ENCODE measurements at regions not wholly inside any gene's neighbourhood (a gene's known extent, or its start where the extent isn't known, plus 50 kb on each side); places are given as distances from the start of the nearest gene placed in this dataset.

DNA sequence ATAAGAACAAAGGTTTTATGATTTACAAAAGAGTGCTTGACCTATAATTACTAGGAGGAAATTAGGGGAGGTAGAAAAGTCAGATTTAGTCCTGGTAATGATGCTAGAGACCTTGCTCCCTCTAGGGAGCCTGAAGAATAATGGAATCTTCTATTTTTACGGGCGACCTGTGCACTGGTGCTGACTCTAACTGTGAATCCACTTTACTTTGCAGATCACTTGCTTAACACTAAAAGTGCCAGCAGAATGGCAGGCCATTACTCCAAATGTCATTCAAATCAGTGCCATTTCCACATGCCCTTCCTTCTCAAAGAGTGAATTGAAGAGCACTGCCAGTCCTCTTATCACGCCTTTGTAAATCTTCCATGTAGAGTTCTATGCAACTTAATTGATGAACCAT is 359.4 kb upstream of the ARRDC3 start:
- Histone ChIP-seq H3K9me3 (no peaks in the 10 kb centered on the region), H3K36me3 (ENCODE audit: low read depth) (no peaks in the 10 kb centered on the region), H3K4me1 (ENCODE audit: low read depth) (no peaks in the 10 kb centered on the region), H3K4me3 (no peak overlapping the region)
- ATAC-seq (no peak), DNase-seq (no peak)
- TF ChIP-seq, protein P1, sequence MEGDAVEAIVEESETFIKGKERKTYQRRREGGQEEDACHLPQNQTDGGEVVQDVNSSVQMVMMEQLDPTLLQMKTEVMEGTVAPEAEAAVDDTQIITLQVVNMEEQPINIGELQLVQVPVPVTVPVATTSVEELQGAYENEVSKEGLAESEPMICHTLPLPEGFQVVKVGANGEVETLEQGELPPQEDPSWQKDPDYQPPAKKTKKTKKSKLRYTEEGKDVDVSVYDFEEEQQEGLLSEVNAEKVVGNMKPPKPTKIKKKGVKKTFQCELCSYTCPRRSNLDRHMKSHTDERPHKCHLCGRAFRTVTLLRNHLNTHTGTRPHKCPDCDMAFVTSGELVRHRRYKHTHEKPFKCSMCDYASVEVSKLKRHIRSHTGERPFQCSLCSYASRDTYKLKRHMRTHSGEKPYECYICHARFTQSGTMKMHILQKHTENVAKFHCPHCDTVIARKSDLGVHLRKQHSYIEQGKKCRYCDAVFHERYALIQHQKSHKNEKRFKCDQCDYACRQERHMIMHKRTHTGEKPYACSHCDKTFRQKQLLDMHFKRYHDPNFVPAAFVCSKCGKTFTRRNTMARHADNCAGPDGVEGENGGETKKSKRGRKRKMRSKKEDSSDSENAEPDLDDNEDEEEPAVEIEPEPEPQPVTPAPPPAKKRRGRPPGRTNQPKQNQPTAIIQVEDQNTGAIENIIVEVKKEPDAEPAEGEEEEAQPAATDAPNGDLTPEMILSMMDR (IDR thresholded peaks at IDR 0.05) = no peak
- intact Hi-C loops (cut with DNase I, micrococcal nuclease) = no loop called here

GRCh38 chr5:91741764-91742505 is 358.8 kb upstream of the ARRDC3 start:
- no peaks in the 10 kb centered on the region for H3K36me3 ChIP-seq (ENCODE audit: low read depth)
- intact Hi-C loops (cut with DNase I, micrococcal nuclease) = no loop called here
- no peaks in the 10 kb centered on the region for H3K9me3 ChIP-seq
- TF ChIP-seq, protein P1 (IDR thresholded peaks at IDR 0.05) = no peak
- no peak for DNase-seq
- no peak for ATAC-seq
- H3K4me1 ChIP-seq (ENCODE audit: low read depth) = no peaks in the 10 kb centered on the region
- H3K4me3 ChIP-seq = no peak overlapping the region

DNA sequence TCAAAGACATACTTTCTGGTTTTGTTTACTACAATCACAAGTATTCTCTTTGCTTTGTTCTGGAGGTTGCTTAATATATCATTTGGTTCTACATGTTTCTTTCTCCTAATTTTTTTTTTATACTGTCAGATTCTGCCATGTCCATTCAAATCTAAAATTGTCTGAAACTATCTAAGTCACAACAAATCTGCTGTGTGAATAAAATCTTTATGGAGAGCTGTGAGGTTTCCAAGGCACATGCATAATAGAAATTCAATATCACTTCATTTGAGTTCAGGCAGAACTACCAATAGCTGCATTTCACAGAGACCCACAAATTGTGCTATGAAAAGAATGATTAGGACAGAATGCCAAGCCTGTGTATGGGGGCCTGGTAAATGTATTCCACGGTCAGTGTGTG is 346.9 kb upstream of the ARRDC3 start:
- Histone ChIP-seq H3K9me3 (no peaks in the 10 kb centered on the region), H3K4me3 (no peak overlapping the region), H3K4me1 (ENCODE audit: low read depth) (no peaks in the 10 kb centered on the region), H3K36me3 (ENCODE audit: low read depth) (no peaks in the 10 kb centered on the region)
- TF ChIP-seq, protein P1 (IDR thresholded peaks at IDR 0.05) = no peak
- intact Hi-C loops (cut with DNase I, micrococcal nuclease) = no loop called here
- no peak for ATAC-seq
- DNase-seq = no peak

DNA sequence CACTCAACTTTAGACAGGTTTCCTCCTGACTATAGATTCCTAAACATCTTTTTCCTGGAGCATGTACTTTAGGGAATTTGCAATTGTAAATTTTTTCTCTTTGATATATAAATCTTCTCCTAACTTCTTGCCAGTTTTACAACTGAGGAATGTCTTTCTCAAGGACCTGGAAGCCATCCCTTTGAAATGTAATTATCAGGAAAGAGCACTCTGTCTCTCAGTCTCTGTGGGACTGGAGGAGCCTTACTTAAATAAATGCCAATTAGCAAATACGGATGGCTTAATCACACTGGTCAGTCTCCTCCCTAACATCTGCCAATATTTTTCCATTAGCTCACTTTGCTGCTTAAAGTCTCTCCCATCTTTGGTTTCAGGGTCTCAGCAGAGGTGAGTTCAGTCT is 344.3 kb upstream of the ARRDC3 start:
- H3K4me1 ChIP-seq (ENCODE audit: low read depth) = no peaks in the 10 kb centered on the region
- ATAC-seq (no peak), DNase-seq (no peak)
- no peaks in the 10 kb centered on the region for H3K36me3 ChIP-seq (ENCODE audit: low read depth)
- no peak overlapping the region for H3K4me3 ChIP-seq
- intact Hi-C loops (cut with DNase I, micrococcal nuclease) = no loop called here
- no peaks in the 10 kb centered on the region for H3K9me3 ChIP-seq
- TF ChIP-seq, protein P1 (IDR thresholded peaks at IDR 0.05) = no peak

GRCh38 chr5:91722736-91723467 is 339.8 kb upstream of the ARRDC3 start:
- Histone ChIP-seq H3K4me3 (no peak overlapping the region), H3K9me3 (no peaks in the 10 kb centered on the region), H3K4me1 (ENCODE audit: low read depth) (no peaks in the 10 kb centered on the region), H3K36me3 (ENCODE audit: low read depth) (no peaks in the 10 kb centered on the region)
- intact Hi-C loops (cut with DNase I, micrococcal nuclease) = no loop called here
- no peak for DNase-seq
- no peak for ATAC-seq
- TF ChIP-seq, protein P1 (IDR thresholded peaks at IDR 0.05) = no peak

Measured in mucosa of descending colon (tissue), 3 donors.